ENCODE measurements at regions not wholly inside any gene's neighbourhood (a gene's known extent, or its start where the extent isn't known, plus 50 kb on each side); places are given as distances from the start of the nearest gene placed in this dataset.
"Not testable (repeated sequence)": the region's sequence is repeated elsewhere in the genome, so short reads cannot be mapped to it uniquely, and the experiment has no call there.

- DNase-seq: no peak
These were observed 108.1 kb downstream of the MAP3K21 start for GRCh38 chr1:233435622-233436021.

- no peak for DNase-seq
These were observed 112.2 kb downstream of the MAP3K21 start for GRCh38 chr1:233439721-233440120.

- peak in 1 of 5 experiments; percentile 62 for DNase-seq
These were observed 113.5 kb downstream of the MAP3K21 start for GRCh38 chr1:233440951-233441401.

GRCh38 chr1:233442026-233442780 lies 114.7 kb downstream of the MAP3K21 start:
- DNase-seq: no peak

- no peak for DNase-seq
These were observed 115.7 kb downstream of the MAP3K21 start for GRCh38 chr1:233443040-233443760.

- DNase-seq: no peak
These were observed 117.0 kb downstream of the MAP3K21 start for GRCh38 chr1:233444484-233444883.

GRCh38 chr1:233445737-233446136 lies 118.2 kb downstream of the MAP3K21 start:
- DNase-seq: no peak

- DNase-seq: no peak
These were observed 119.4 kb downstream of the MAP3K21 start for GRCh38 chr1:233446935-233447334.

GRCh38 chr1:233448109-233448689 lies 120.7 kb downstream of the MAP3K21 start:
- DNase-seq: no peak

- no peak for DNase-seq
These were observed 125.2 kb downstream of the MAP3K21 start for GRCh38 chr1:233452724-233453123.

GRCh38 chr1:233453433-233454200 lies 126.1 kb downstream of the MAP3K21 start:
- no peak for DNase-seq

- DNase-seq: no peak
These were observed 132.0 kb downstream of the MAP3K21 start for GRCh38 chr1:233459470-233459945.

GRCh38 chr1:233459968-233460367 lies 132.4 kb downstream of the MAP3K21 start:
- no peak for DNase-seq

- no peak for DNase-seq
These were observed 133.2 kb downstream of the MAP3K21 start for GRCh38 chr1:233460692-233461091.

- DNase-seq: no peak
These were observed 134.3 kb downstream of the MAP3K21 start for GRCh38 chr1:233461847-233462246.

- DNase-seq: no peak
These were observed 135.8 kb downstream of the MAP3K21 start for GRCh38 chr1:233463333-233463732.

GRCh38 chr1:233465745-233466343 lies 138.3 kb downstream of the MAP3K21 start:
- no peak for DNase-seq

- no peak for DNase-seq
These were observed 143.0 kb upstream of the KCNK1 start for GRCh38 chr1:233470741-233471499.

GRCh38 chr1:233471851-233472250 lies 142.1 kb upstream of the KCNK1 start:
- DNase-seq: not testable (repeated sequence)

GRCh38 chr1:233472796-233473195 lies 141.1 kb upstream of the KCNK1 start:
- DNase-seq: not testable (repeated sequence)

- no peak for DNase-seq
These were observed 140.2 kb upstream of the KCNK1 start for GRCh38 chr1:233473549-233474204.
